ENCODE measurements at regions not wholly inside any gene's neighbourhood (a gene's known extent, or its start where the extent isn't known, plus 50 kb on each side); places are given as distances from the start of the nearest gene placed in this dataset.
"Not testable (repeated sequence)": the region's sequence is repeated elsewhere in the genome, so short reads cannot be mapped to it uniquely, and the experiment has no call there.

- DNase-seq (ENCODE audit: low read depth): no peak
Observed at GRCh38 chr9:104980039-104980654, 52.2 kb upstream of the ABCA1 start.

DNA sequence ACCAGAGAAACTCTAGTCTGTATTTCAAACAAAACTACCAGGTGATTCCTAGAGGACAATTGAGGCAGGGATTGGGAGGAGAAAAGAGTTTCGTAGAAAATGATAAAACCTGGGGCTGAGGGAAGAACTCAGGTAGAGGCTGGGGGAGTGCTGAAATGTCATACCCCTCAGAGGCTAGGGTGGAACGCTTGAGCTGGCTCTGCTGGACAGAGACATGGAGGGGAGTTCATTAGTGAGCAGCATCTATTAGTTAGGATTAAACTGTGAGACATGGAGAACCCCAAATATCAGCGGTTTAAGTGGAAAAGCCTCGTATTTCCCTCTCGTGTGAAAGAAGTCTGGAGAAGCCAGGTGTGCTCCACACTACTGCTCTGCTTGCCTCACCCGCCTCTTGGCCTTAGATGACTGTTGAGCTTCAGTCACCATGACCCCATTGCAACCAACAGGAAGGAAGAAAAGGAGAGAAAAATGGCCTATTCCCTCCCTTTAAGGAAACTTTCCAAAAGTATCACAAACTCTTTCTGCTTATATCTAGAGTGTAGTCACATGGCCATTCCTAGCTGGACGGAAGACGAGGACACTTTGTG, 53.7 kb upstream of the ABCA1 start:
- DNase-seq (ENCODE audit: low read depth): no peak

DNA sequence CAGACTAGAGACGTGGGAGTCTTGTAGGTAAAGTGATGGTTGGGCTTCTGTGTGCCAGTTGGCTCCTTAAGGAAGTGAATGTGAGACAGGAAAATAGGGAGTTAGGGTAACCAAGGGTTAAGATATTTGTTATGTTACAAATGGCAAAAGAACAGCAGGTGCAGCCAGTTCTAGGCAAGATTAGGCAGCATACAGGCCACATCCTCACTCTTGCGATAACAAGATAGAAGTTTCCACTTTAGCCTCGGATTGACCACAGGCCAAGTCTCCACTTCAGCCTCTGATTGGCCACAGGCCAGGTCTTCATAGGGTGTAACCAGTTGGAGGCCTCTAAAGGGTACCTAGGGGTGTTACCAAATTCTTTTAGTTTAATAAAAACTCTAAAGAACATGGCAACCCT, 54.6 kb upstream of the ABCA1 start:
- DNase-seq (ENCODE audit: low read depth): no peak

DNA sequence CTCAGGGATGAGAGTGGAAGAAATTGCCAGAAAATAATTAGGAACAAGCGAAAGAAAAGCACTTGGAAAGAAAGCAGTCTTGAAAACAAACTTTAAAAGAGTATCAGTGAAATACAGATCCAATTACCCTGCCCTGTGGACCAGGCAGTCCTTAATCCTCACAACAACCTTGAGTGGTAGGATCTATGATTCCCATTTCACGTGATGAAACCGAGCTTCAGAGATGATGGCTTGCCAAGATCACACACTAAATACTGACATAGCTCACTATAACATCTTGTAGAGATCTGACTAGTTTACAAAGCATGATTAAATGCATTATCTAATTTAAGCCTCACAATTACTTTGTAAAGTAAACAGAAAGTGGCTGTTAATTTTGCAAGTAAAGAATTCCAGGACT, 55.5 kb upstream of the ABCA1 start:
- DNase-seq (ENCODE audit: low read depth): no peak

DNA sequence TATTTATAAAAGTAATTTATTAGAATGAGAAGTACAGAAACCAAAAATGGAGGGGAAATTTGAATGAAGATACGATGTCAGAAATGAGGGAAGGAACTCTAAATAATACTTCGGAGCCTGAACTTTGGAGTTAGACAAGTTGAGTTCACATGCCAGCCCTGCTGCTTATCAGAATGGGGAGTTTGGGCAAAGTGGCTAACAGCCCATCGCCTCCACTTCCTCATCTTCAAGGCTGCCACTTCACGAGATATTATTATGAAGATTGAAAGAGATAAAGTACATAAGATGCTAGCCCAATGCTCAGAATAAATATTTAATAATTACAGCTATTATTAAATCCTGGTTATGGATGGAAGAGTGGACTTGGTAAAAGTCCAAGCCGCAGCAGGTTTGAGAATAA, 56.2 kb upstream of the ABCA1 start:
- no peak for DNase-seq (ENCODE audit: low read depth)

GRCh38 chr9:104984542-104984941, 56.6 kb upstream of the ABCA1 start:
- DNase-seq (ENCODE audit: low read depth): no peak

GRCh38 chr9:104984948-104985347, 57.0 kb upstream of the ABCA1 start:
- DNase-seq (ENCODE audit: low read depth): no peak

DNA sequence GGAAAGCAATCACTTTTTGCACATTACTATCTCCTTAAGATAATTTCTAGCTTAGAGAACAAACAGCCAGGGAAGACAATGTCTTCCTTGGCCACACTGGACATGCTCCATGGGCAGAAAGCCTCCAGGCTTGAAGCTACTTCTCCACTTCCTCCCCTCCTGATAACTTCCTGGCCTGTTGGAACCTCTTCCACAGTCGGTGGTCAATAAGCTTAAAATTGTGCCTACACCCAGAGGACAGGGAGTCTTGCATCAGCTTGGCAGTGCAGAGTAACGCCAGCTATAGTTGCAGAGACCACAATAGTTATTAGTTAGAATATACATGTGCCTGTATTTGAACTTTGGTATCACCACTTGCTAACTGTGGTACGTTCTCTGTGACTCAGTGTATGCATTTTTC, 58.1 kb upstream of the ABCA1 start:
- no peak for DNase-seq (ENCODE audit: low read depth)

DNA sequence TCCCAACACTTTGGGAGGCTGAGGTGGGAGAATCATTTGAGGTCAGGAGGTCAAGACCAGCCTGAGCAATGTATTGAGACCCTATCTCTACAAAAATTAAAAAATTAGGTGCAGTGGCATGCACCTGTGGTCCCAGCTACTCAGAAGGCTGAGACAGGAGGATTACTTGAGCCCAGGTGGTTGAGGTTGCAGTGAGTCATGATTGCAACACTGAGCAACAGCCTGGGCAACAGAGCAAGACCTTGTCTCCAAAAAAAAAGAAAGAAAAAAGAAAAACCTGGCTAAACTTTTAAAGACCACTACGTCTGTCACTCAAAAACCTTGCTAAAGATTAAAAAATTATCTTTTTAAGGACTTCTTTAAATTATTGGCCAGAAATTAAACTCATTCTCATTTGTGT, 59.8 kb upstream of the ABCA1 start:
- DNase-seq (ENCODE audit: low read depth): no peak

DNA sequence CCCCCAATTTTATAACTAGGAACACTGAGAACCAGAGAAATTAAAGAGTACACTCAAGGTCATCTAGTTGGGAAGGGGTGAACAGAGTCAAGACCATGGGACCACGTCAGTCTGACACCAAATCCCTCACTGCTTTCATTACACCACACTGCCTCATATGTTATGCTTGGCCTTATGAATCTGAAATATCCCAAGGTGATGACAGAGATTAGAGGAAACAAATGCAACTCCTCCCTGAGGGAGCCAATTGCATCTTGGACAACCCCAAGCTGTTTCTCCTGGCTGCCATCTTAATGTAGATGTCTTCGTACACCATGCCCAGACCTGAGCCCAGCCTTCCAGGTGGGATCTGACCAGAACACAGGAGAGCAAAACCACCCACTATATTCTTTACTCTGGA, 60.6 kb upstream of the ABCA1 start:
- DNase-seq (ENCODE audit: low read depth): no peak

- DNase-seq (ENCODE audit: low read depth): peak; percentile 59
Observed at GRCh38 chr9:104991144-104991953, 63.4 kb upstream of the ABCA1 start.

GRCh38 chr9:104992659-104993058, 64.7 kb upstream of the ABCA1 start:
- DNase-seq (ENCODE audit: low read depth): no peak

- DNase-seq (ENCODE audit: low read depth): peak; percentile 59
Observed at GRCh38 chr9:104993291-104993963, 65.5 kb upstream of the ABCA1 start.

GRCh38 chr9:104997536-104997935, 69.6 kb upstream of the ABCA1 start:
- no peak for DNase-seq (ENCODE audit: low read depth)

GRCh38 chr9:104999136-104999535, 71.2 kb upstream of the ABCA1 start:
- no peak for DNase-seq (ENCODE audit: low read depth)

DNA sequence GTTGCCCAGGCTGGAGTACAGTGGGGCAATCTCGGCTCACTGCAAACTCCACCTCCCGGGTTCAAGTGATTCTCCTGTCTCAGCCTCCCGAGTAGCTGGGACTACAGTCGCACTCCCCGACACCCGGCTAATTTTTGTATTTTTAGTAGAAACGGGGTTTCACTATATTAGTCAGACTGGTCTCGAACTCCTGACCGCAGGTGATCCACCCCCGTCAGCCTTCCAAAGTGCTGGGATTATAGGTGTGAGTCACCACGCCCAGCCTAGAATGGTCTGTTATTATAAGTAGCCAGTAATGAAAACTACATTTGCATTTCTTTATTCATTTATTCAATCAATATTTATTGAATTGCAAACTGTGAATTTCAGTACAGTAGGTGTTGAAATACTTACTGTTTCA, 72.6 kb upstream of the ABCA1 start:
- DNase-seq (ENCODE audit: low read depth): not testable (repeated sequence)

GRCh38 chr9:105004466-105005090, 76.6 kb upstream of the ABCA1 start:
- no peak for DNase-seq (ENCODE audit: low read depth)

- DNase-seq (ENCODE audit: low read depth): no peak
Observed at GRCh38 chr9:105005186-105005585, 77.2 kb upstream of the ABCA1 start.

DNA sequence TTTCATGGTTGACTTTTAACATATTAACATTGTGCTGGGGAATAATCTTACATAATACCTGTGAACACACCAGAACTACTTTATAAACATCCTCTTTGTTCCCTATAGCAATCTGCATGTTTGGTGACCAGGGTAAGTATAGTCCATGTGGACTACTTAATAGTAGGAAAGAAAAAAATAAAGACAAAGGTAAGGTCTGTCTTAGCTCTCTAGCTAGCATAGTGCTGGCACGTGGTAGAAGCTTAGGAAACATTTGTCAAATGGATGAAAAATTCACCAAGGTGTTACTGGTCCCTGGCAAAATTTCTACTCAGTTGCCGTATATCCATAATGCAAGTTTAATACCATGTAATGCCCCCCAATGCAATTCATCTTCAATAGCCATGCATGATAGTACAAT, 78.6 kb upstream of the ABCA1 start:
- no peak for DNase-seq (ENCODE audit: low read depth)

DNA sequence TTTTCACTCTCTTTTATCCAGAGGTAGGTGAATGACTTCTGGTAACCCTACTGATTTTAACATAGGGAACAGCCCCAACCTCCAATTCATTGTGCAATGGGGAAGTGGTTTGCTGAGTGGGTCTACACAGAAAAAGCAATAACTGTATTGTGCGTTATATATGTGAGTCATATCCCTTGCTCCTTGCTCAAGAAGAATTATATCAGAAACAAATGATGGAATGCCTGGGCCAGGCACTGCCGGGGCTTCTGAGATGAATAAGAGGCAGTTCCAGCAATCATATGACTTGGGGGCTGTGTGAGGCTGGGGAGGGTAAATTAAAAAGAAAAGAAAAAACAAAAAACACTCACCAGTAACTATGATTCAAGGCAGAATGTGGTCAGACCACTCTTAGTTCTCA, 79.2 kb upstream of the ABCA1 start:
- peak; percentile 69 for DNase-seq (ENCODE audit: low read depth)

DNA sequence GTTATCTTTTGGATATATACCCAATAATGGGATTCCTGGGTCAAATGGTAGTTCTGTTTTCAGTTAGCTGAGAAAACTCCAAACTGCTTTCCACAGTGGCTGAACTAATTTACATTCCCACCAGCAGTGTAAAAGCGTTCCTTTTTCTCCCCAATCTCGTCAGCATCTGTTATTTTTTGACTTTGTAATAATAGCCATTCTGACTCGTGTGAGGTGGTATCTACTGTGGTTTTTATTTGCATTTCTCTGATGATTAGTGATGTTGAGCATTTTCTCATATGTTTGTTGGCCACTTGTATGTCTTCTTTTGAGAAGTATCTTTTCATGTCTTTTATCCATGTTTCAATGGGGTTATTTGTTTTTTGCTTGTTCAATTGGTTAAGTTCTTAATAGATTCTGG, 82.1 kb upstream of the ABCA1 start:
- not testable (repeated sequence) for DNase-seq (ENCODE audit: low read depth)

GRCh38 chr9:105021917-105022316, 94.0 kb upstream of the ABCA1 start:
- DNase-seq (ENCODE audit: low read depth): no peak
